Transverse colon (tissue), 4 donors: ENCODE measurements at regions not wholly inside any gene's neighbourhood (a gene's known extent, or its start where the extent isn't known, plus 50 kb on each side); places are given as distances from the start of the nearest gene placed in this dataset.

ENCODE experiments used
- DNase-seq: peaks from one replicate; pipeline ENCODE4 v3.0.0-alpha.2; 2019
- H3K27ac ChIP-seq, 4 donors: fragments of 200-600 bp; sonication (generic); 2 replicates each; pipeline ENCODE4 v1.5.1; 2016 to 2018; ENCODE audit warnings: inconsistent platforms in 4 of 4
- H3K27me3 ChIP-seq: fragments of 200-600 bp; sonication (generic); 2 replicates; pipeline ENCODE4 v1.5.1; 2017; ENCODE audit warnings: inconsistent platforms
- H3K36me3 ChIP-seq, 4 donors: fragments of 200-600 bp; sonication (generic); 2 replicates each; pipeline ENCODE4 v1.5.1; 2017 to 2019; ENCODE audit warnings: inconsistent platforms in 4 of 4
- H3K4me1 ChIP-seq, 4 donors: fragments of 200-600 bp; sonication (generic); 2 replicates each; pipeline ENCODE4 v1.5.1; 2017 to 2020; ENCODE audit warnings: inconsistent platforms in 4 of 4
- H3K4me3 ChIP-seq, 4 donors: fragments of 200-600 bp; sonication (generic); 1 replicate in 1 of 4; 2 replicates in 3 of 4; pipeline versions ENCODE4 v1.5.1 to v1.6.1; 2017 to 2019; ENCODE audit warnings: inconsistent platforms in 4 of 4
- H3K9me3 ChIP-seq, 2 donors: fragments of 200-600 bp; sonication (generic); 2 replicates each; pipeline ENCODE4 v1.5.1; 2017 to 2019; ENCODE audit warnings: inconsistent platforms in 2 of 2
- CTCF ChIP-seq, 5 experiments: fragments of 200-600 bp in 3 of 5; fragments of 450-650 bp in 2 of 5; sonication (generic) in 3 of 5; IDR thresholded peaks; 1 replicate in 2 of 5; 2 replicates in 3 of 5; pipeline ENCODE4 v1.5.1; 2016 to 2017; ENCODE audit warnings: antibody characterized with exemption in 5 of 5, inconsistent platforms in 3 of 5, mild to moderate bottlenecking in 2 of 5, moderate library complexity in 1 of 5
- EP300 ChIP-seq: sonication (generic); formaldehyde crosslinking; IDR thresholded peaks from one replicate; pipeline ENCODE4 v1.6.1; 2017; ENCODE audit warnings: antibody characterized with exemption, low read depth
- POLR2A ChIP-seq: fragments of 450-650 bp; IDR thresholded peaks from one replicate; pipeline ENCODE4 v1.6.1; 2016; ENCODE audit warnings: antibody characterized with exemption, mild to moderate bottlenecking, moderate library complexity
- POLR2AphosphoS5 ChIP-seq, 3 donors: sonication (generic); formaldehyde crosslinking; IDR thresholded peaks; one replicate each; pipeline ENCODE4 v1.6.1; 2016; ENCODE audit warnings: antibody characterized with exemption in 3 of 3
- WGBS, 2 donors: methylation state at CpG; one replicate each; pipeline ENCODE4 v1.1.5; 2018; ENCODE audit warnings: low coverage in 1 of 2; 5-methylcytosine and 5-hydroxymethylcytosine counted together
- in situ Hi-C, 4 donors: fragments of 200-750 bp; cut with MboI; loops; one replicate each; pipeline versions ENCODE4 v1.15.0 to v1.15.1; 2017; ENCODE audit warnings: low sequenced_read_pairs in 3 of 4, low pct_ligation_motif_present in 1 of 4, low pct_unique_long_range_greater_than_20kb in 1 of 4
- intact Hi-C: fragments of 100-400 bp; cut with DNase I; formaldehyde crosslinking; loops from one replicate; pipeline ENCODE4 v1.15.1; 2023; ENCODE audit warnings: low total_unique reads

- H3K4me3 ChIP-seq: no peak overlapping the region
These were observed 120.6 kb downstream of the PRDM9 start for GRCh38 chr5:23627976-23628375.

GRCh38 chr5:23629396-23629795 lies 122.0 kb downstream of the PRDM9 start:
- no peak overlapping the region for H3K27ac ChIP-seq
- DNase-seq: no peak
- H3K4me3 ChIP-seq: no peak overlapping the region
- H3K27me3 ChIP-seq: no peaks in the 10 kb centered on the region
- in situ Hi-C loops: no loop called here
- TF ChIP-seq POLR2A (no peak), CTCF (IDR thresholded peaks at IDR 0.05) (no peak), POLR2AphosphoS5 (IDR thresholded peaks at IDR 0.05) (no peak), EP300 (no peak)
- 84 to 88% methylated on average over 2 of the region's 2 CpGs for WGBS, 2 donors
- H3K4me1 ChIP-seq: no peaks in the 10 kb centered on the region
- no peaks in the 10 kb centered on the region for H3K9me3 ChIP-seq
- no peaks in the 10 kb centered on the region for H3K36me3 ChIP-seq
- intact Hi-C loops: no loop called here

More at GRCh38 chr5:23627976-23628375, 120.6 kb downstream of the PRDM9 start:
- H3K4me1 ChIP-seq: no peaks in the 10 kb centered on the region
- no peaks in the 10 kb centered on the region for H3K27me3 ChIP-seq
- H3K9me3 ChIP-seq: no peaks in the 10 kb centered on the region
- no peak overlapping the region for H3K27ac ChIP-seq
- intact Hi-C loops (no loop called here), in situ Hi-C loops (no loop called here)
- no peak for DNase-seq
- H3K36me3 ChIP-seq: no peaks in the 10 kb centered on the region
- TF ChIP-seq POLR2A (no peak), EP300 (no peak), POLR2AphosphoS5 (IDR thresholded peaks at IDR 0.05) (no peak), CTCF (IDR thresholded peaks at IDR 0.05) (no peak)
- WGBS, 2 donors: 55 to 59% methylated on average over 3 of the region's 3 CpGs

GRCh38 chr5:23631302-23632045 lies 124.1 kb downstream of the PRDM9 start:
- WGBS, 2 donors: 59% methylated on average over 2 of the region's 2 CpGs; no CpG with 5 or more reads in 1 of the 2 donors

GRCh38 chr5:23635938-23636337 lies 128.5 kb downstream of the PRDM9 start:
- Histone ChIP-seq H3K27me3 (no peaks in the 10 kb centered on the region), H3K4me3 (no peak overlapping the region), H3K4me1 (no peaks in the 10 kb centered on the region), H3K27ac (no peak overlapping the region), H3K36me3 (no peaks in the 10 kb centered on the region), H3K9me3 (no peaks in the 10 kb centered on the region)
- intact Hi-C loops: no loop called here
- DNase-seq: no peak
- TF ChIP-seq EP300 (no peak), POLR2AphosphoS5 (IDR thresholded peaks at IDR 0.05) (no peak), CTCF (IDR thresholded peaks at IDR 0.05) (no peak), POLR2A (no peak)
- in situ Hi-C loops: no loop called here

More at GRCh38 chr5:23631302-23632045, 124.1 kb downstream of the PRDM9 start:
- in situ Hi-C loops (no loop called here), intact Hi-C loops (no loop called here)
- no peaks in the 10 kb centered on the region for H3K4me1 ChIP-seq
- no peaks in the 10 kb centered on the region for H3K27me3 ChIP-seq
- no peaks in the 10 kb centered on the region for H3K9me3 ChIP-seq
- no peak for DNase-seq
- TF ChIP-seq POLR2A: no peak
- H3K4me3 ChIP-seq: no peak overlapping the region
- no peak overlapping the region for H3K27ac ChIP-seq
- H3K36me3 ChIP-seq: no peaks in the 10 kb centered on the region

GRCh38 chr5:23639326-23639725 lies 131.9 kb downstream of the PRDM9 start:
- intact Hi-C loops (no loop called here), in situ Hi-C loops (no loop called here)
- H3K27ac ChIP-seq: no peak overlapping the region
- DNase-seq: no peak
- TF ChIP-seq CTCF (IDR thresholded peaks at IDR 0.05): no peak
- no peak for TF ChIP-seq POLR2A
- TF ChIP-seq POLR2AphosphoS5 (IDR thresholded peaks at IDR 0.05): no peak
- no peak for TF ChIP-seq EP300
- no peaks in the 10 kb centered on the region for H3K4me1 ChIP-seq
- WGBS, 2 donors: 40 to 67% methylated on average over 1 of the region's 1 CpG
- H3K9me3 ChIP-seq: no peaks in the 10 kb centered on the region
- no peaks in the 10 kb centered on the region for H3K27me3 ChIP-seq
- no peaks in the 10 kb centered on the region for H3K36me3 ChIP-seq
- no peak overlapping the region for H3K4me3 ChIP-seq
